Prostate gland (tissue), 2 donors: ENCODE measurements at regions not wholly inside any gene's neighbourhood (a gene's known extent, or its start where the extent isn't known, plus 50 kb on each side); places are given as distances from the start of the nearest gene placed in this dataset.

Experiments used
- DNase-seq: peaks from one replicate; pipeline ENCODE4 v3.0.0-alpha.2; 2019; ENCODE audit warnings: low spot score
- H3K27ac ChIP-seq, 2 donors: fragments of 200-600 bp; sonication (generic); 2 replicates each; pipeline ENCODE4 v1.5.1; 2017 to 2019
- H3K27me3 ChIP-seq: fragments of 200-600 bp; sonication (generic); replicated peaks from 2 replicates; pipeline ENCODE4 v1.5.1; 2019; ENCODE audit not compliant: insufficient read depth
- H3K36me3 ChIP-seq, 2 donors: fragments of 200-600 bp; sonication (generic); 1 replicate in 1 of 2; 2 replicates in 1 of 2; pipeline versions ENCODE4 v1.5.1 to v1.8.1; 2017 to 2019
- H3K4me1 ChIP-seq: fragments of 200-600 bp; sonication (generic); replicated peaks from 2 replicates; pipeline ENCODE4 v1.5.1; 2019
- H3K4me3 ChIP-seq, 2 donors: fragments of 200-600 bp; sonication (generic); 2 replicates each; pipeline ENCODE4 v1.5.1; 2017 to 2019
- H3K9me3 ChIP-seq: fragments of 200-600 bp; sonication (generic); 2 replicates; pipeline ENCODE4 v1.5.1; 2017
- CTCF ChIP-seq, 4 experiments: fragments of 200-600 bp in 2 of 4; fragments of 450-650 bp in 2 of 4; sonication (generic) in 2 of 4; IDR thresholded peaks; 1 replicate in 3 of 4; 2 replicates in 1 of 4; pipeline ENCODE4 v1.5.1; 2016 to 2019; ENCODE audit warnings: antibody characterized with exemption in 4 of 4, mild to moderate bottlenecking in 2 of 4, moderate library complexity in 2 of 4
- POLR2A ChIP-seq: fragments of 450-650 bp; IDR thresholded peaks from one replicate; pipeline ENCODE4 v1.6.1; 2016; ENCODE audit warnings: antibody characterized with exemption, mild to moderate bottlenecking
- POLR2AphosphoS5 ChIP-seq: sonication (generic); formaldehyde crosslinking; IDR thresholded peaks from one replicate; pipeline ENCODE4 v1.6.1; 2017; ENCODE audit warnings: antibody characterized with exemption
- WGBS: methylation state at CpG from one replicate; pipeline ENCODE4 v1.1.5; 2018; 5-methylcytosine and 5-hydroxymethylcytosine counted together
- intact Hi-C: fragments of 100-400 bp; cut with DNase I; formaldehyde crosslinking; loops from one replicate; pipeline ENCODE4 v1.14.2; 2022

GRCh38 chr17:63258785-63259184 lies 187.3 kb downstream of the CYB561 start:
- 93% methylated on average over 3 of the region's 3 CpGs for WGBS
- no peak for TF ChIP-seq POLR2A
- TF ChIP-seq CTCF (IDR thresholded peaks at IDR 0.05) = no peak
- TF ChIP-seq POLR2AphosphoS5 = no peak
- H3K36me3 ChIP-seq = no peaks in the 10 kb centered on the region
- H3K4me1 ChIP-seq = no peaks in the 10 kb centered on the region
- intact Hi-C loops = no loop called here
- H3K4me3 ChIP-seq = no peak overlapping the region
- H3K27ac ChIP-seq = no peak overlapping the region
- H3K27me3 ChIP-seq = no peaks in the 10 kb centered on the region
- no peaks in the 10 kb centered on the region for H3K9me3 ChIP-seq
- DNase-seq = no peak

DNA sequence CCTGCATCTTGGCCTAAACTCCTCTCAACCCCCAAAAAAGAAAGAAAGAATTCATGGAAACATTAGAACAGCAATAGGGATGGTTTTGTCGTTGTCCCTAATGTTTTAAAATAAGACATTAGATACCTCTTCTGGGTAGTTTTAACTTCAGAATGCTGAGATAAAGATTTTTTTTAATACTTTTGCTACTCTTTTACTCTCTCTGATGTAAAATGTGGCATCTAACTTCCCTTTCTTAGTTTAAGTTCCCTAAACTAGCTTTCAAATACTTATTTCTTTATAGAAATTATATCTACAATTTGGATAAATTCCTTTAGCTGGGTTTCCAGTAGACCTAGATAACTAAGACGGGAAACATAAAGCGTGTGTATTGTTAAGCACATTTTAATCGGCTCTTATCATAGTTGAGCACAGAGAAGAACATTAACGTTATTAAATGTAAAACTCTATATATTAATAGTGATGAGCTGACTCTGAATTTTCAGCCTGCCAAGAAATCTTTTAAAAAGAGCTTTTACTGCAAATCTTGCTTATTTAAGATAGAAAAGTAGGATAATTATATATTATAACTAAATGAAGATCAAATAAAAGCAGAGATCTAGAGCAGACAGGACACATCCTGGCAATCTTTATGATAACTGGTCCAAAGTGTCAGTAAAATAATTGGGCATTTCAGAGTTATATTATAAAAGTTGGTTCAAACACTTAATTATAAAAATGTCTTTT lies 183.2 kb downstream of the CYB561 start:
- Histone ChIP-seq H3K4me3 (no peak overlapping the region), H3K36me3 (no peaks in the 10 kb centered on the region), H3K9me3 (no peaks in the 10 kb centered on the region), H3K27me3 (no peaks in the 10 kb centered on the region), H3K4me1 (no peaks in the 10 kb centered on the region), H3K27ac (no peak overlapping the region)
- WGBS = 73% methylated on average over 5 of the region's 5 CpGs
- DNase-seq = no peak
- intact Hi-C loops = no loop called here
- no peak for TF ChIP-seq POLR2AphosphoS5
- no peak for TF ChIP-seq CTCF (IDR thresholded peaks at IDR 0.05)
- TF ChIP-seq POLR2A = no peak

- H3K9me3 ChIP-seq = no peaks in the 10 kb centered on the region
- DNase-seq = no peak
- no peaks in the 10 kb centered on the region for H3K36me3 ChIP-seq
- TF ChIP-seq POLR2A = no peak
- no peak for TF ChIP-seq POLR2AphosphoS5
- no peak for TF ChIP-seq CTCF (IDR thresholded peaks at IDR 0.05)
- no peaks in the 10 kb centered on the region for H3K27me3 ChIP-seq
- intact Hi-C loops = no loop called here
- H3K27ac ChIP-seq = no peak overlapping the region
- no peaks in the 10 kb centered on the region for H3K4me1 ChIP-seq
- H3K4me3 ChIP-seq = no peak overlapping the region
Observed at GRCh38 chr17:63265526-63265925, 180.6 kb downstream of the CYB561 start.

GRCh38 chr17:63267846-63268245 lies 178.3 kb downstream of the CYB561 start:
- Histone ChIP-seq H3K27ac (no peak overlapping the region), H3K4me1 (no peaks in the 10 kb centered on the region), H3K4me3 (no peak overlapping the region), H3K36me3 (no peaks in the 10 kb centered on the region), H3K27me3 (no peaks in the 10 kb centered on the region), H3K9me3 (no peaks in the 10 kb centered on the region)
- no peak for DNase-seq
- 86% methylated on average over 4 of the region's 4 CpGs for WGBS
- intact Hi-C loops = no loop called here
- TF ChIP-seq POLR2A (no peak), POLR2AphosphoS5 (no peak), CTCF (IDR thresholded peaks at IDR 0.05) (no peak)

DNA sequence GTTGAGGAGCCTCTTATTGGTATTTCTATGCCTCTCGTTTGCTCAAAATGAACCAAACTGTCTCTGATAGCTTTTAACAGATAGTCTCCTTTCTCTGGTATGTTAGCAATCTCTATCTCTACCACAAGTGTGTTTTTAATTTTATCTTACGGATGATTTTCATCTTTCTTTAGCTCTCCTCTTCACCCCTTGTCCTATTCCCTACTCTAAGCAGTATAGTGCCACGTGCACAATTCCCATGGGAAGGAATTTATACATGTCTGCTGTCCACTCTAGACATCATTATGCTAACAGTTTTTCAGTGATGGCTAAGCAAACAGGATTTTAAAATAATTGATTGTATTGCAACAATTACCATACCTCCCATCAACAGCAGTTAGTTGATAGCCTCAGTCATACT lies 177.3 kb downstream of the CYB561 start:
- Histone ChIP-seq H3K36me3 (no peaks in the 10 kb centered on the region), H3K4me3 (no peak overlapping the region), H3K9me3 (no peaks in the 10 kb centered on the region), H3K27ac (no peak overlapping the region), H3K27me3 (no peaks in the 10 kb centered on the region), H3K4me1 (no peaks in the 10 kb centered on the region)
- WGBS = 94% methylated on average over 3 of the region's 3 CpGs
- intact Hi-C loops = no loop called here
- TF ChIP-seq POLR2A (no peak), POLR2AphosphoS5 (no peak), CTCF (IDR thresholded peaks at IDR 0.05) (no peak)
- DNase-seq = no peak
